HEK293T (cell line): ENCODE measurements at regions not wholly inside any gene's neighbourhood (a gene's known extent, or its start where the extent isn't known, plus 50 kb on each side); places are given as distances from the start of the nearest gene placed in this dataset.

Source experiments
- ARNT ChIP-seq: fragments of 450-650 bp; IDR thresholded peaks from 2 replicates; pipeline ENCODE4 v1.6.1; 2017; ENCODE audit warnings: mild to moderate bottlenecking
- BHLHE40 ChIP-seq: fragments of 450-650 bp; IDR thresholded peaks from 2 replicates; pipeline ENCODE4 v1.6.1; 2016; ENCODE audit warnings: mild to moderate bottlenecking, moderate library complexity, borderline replicate concordance
- ELF4 ChIP-seq: fragments of 450-650 bp; IDR thresholded peaks from 2 replicates; pipeline ENCODE4 v1.6.1; 2017; ENCODE audit warnings: antibody characterized with exemption
- FOXA1 ChIP-seq: fragments of 450-650 bp; IDR thresholded peaks from 2 replicates; pipeline ENCODE4 v1.6.1; 2016; ENCODE audit warnings: mild to moderate bottlenecking
- FOXK2 ChIP-seq: fragments of 450-650 bp; IDR thresholded peaks from 2 replicates; pipeline ENCODE4 v1.6.1; 2016; ENCODE audit warnings: mild to moderate bottlenecking
- FOXM1 ChIP-seq: fragments of 450-650 bp; IDR thresholded peaks from 2 replicates; pipeline ENCODE4 v1.6.1; 2017; ENCODE audit warnings: mild to moderate bottlenecking, borderline replicate concordance
- HDGF ChIP-seq: fragments of 450-650 bp; IDR thresholded peaks from 2 replicates; pipeline ENCODE4 v1.6.1; 2017; ENCODE audit warnings: antibody characterized with exemption, borderline replicate concordance
- L3MBTL2 ChIP-seq: fragments of 450-650 bp; conservative IDR thresholded peaks from 2 replicates; pipeline ENCODE4 v1.6.1; 2016; ENCODE audit warnings: mild to moderate bottlenecking
- LEF1 ChIP-seq: fragments of 450-650 bp; IDR thresholded peaks from 2 replicates; pipeline ENCODE4 v1.6.1; 2017; ENCODE audit warnings: mild to moderate bottlenecking, borderline replicate concordance
- NFRKB ChIP-seq: fragments of 450-650 bp; IDR thresholded peaks from 2 replicates; pipeline ENCODE4 v1.6.1; 2016; ENCODE audit warnings: mild to moderate bottlenecking, moderate library complexity
- SP1 ChIP-seq: fragments of 450-650 bp; IDR thresholded peaks from 2 replicates; pipeline ENCODE4 v1.6.1; 2017
- TARDBP ChIP-seq: fragments of 450-650 bp; IDR thresholded peaks from 2 replicates; pipeline ENCODE4 v1.6.1; 2016
- TF ChIP-seq, protein P1 (sequence below): fragments of 450-650 bp; IDR thresholded peaks from 2 replicates; pipeline ENCODE4 v1.6.1; 2016

DNA sequence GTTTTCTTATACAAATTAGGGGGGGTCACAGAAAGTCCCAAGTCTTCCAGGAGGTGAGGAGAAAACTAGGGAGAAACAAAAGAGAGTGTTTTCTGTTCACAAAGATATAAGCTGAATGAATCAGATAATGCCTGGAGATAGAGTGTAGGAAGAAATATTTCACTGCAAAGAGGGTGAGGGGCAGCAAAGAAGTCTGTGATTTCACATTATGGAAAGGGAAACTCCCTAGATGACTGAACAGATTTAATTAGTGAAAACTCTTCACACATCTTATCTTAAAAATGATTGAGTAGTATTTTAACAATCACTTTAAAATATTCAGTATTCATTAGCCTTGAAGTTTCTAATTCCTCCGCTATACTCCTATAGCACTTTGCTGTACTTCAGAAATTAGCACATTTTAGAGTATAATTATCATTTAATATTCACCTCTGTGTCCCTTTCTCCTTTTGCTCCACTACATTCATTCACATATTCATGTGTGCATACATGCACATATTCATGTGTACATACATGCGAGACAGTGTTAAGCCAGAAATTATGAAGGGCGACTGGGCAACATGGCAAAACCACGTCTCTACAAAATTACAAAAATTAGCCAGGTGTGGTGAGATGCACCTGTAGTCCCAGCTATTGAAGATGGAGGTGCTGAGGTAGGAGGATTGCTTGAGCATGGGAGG, 332.2 kb downstream of the HTR1A start:
- TF ChIP-seq ELF4 = no peak
- no peak for TF ChIP-seq SP1
- no peak for TF ChIP-seq BHLHE40
- no peak for TF ChIP-seq FOXM1
- no peak for TF ChIP-seq NFRKB
- TF ChIP-seq ARNT = no peak
- TF ChIP-seq FOXA1 = no peak
- no peak for TF ChIP-seq L3MBTL2
- TF ChIP-seq FOXK2 = no peak
- TF ChIP-seq TARDBP = no peak
- TF ChIP-seq, protein P1, sequence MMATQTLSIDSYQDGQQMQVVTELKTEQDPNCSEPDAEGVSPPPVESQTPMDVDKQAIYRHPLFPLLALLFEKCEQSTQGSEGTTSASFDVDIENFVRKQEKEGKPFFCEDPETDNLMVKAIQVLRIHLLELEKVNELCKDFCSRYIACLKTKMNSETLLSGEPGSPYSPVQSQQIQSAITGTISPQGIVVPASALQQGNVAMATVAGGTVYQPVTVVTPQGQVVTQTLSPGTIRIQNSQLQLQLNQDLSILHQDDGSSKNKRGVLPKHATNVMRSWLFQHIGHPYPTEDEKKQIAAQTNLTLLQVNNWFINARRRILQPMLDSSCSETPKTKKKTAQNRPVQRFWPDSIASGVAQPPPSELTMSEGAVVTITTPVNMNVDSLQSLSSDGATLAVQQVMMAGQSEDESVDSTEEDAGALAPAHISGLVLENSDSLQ = no peak
- TF ChIP-seq HDGF = no peak
- TF ChIP-seq LEF1 = no peak
